ENCODE measurements at regions not wholly inside any gene's neighbourhood (a gene's known extent, or its start where the extent isn't known, plus 50 kb on each side); places are given as distances from the start of the nearest gene placed in this dataset.

- no peak overlapping the region for H3K4me3 ChIP-seq (ENCODE audit: low read depth, low read length)
- TF ChIP-seq CTCF (IDR thresholded peaks at IDR 0.05; ENCODE audit: borderline replicate concordance, insufficient read depth, low read depth, low read length): no peak
Measured at GRCh38 chrX:130995439-130995838, 62.7 kb upstream of the ARHGAP36 start.

DNA sequence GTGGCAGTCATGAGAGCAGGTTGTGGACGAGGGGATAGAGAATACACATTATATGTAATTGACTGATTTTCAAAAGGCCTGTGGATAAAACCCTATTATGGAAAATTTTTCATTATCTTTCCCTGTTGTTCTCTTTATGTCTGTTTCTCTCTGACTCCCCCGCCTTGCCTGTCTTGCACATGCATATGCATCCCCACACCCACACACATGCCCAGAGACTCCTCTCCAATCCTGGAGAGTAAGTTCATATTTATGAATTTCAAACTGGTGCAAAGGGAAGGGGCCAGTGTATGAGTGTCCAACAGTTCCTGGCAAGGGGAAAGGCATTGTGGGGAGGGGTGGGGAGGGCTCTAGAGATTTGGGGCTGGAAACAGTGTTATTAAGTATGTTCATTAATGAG, 60.8 kb upstream of the ARHGAP36 start:
- no peak for TF ChIP-seq CTCF (IDR thresholded peaks at IDR 0.05; ENCODE audit: borderline replicate concordance, insufficient read depth, low read depth, low read length)
- H3K4me3 ChIP-seq (ENCODE audit: low read depth, low read length): no peak overlapping the region

DNA sequence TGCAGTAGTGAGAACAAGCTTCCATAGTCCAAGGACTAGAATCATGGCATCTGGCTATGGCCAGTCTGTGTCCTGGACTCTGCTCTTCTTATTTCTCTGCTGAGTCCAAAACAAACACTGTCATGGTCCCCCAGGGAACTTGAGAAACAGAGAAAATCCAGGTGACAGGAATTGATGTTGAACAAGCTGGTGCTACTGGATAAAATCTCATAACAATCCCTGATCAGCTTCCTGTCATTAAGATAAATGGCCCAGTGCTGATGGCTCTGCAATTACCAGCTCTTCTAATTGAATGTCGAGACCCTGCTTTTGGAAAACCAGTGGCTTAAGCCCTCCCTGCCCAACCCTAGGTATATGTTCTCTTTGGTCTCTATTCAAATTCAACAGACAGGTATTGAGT, 58.8 kb upstream of the ARHGAP36 start:
- TF ChIP-seq CTCF (IDR thresholded peaks at IDR 0.05; ENCODE audit: borderline replicate concordance, insufficient read depth, low read depth, low read length): no peak
- no peak overlapping the region for H3K4me3 ChIP-seq (ENCODE audit: low read depth, low read length)

All from GM12875 (cell line).